Bronchial epithelial cell (primary cell): ENCODE measurements at regions not wholly inside any gene's neighbourhood (a gene's known extent, or its start where the extent isn't known, plus 50 kb on each side); places are given as distances from the start of the nearest gene placed in this dataset.
A peak's percentile ranks its signal among the peaks of the same experiment; 100 is the strongest.

Experiments used
- DNase-seq: peaks from one replicate; pipeline ENCODE4 v3.0.0-alpha.2; 2010; ENCODE audit warnings: low read depth
- FAIRE-seq: peaks from 2 replicates; lab custom pipeline; 2011; peaks lifted over from hg19 to GRCh38; lab: Jason Lieb, UNC
- H3K27me3 ChIP-seq: 2 replicates; pipeline ENCODE4 v1.5.1; 2011; ENCODE audit warnings: low read length; ENCODE audit not compliant: control insufficient read depth, insufficient read depth
- H3K36me3 ChIP-seq: 2 replicates; pipeline ENCODE4 v1.5.1; 2011; ENCODE audit warnings: low read length; ENCODE audit not compliant: control insufficient read depth, insufficient read depth
- H3K4me3 ChIP-seq: 2 replicates; pipeline ENCODE4 v1.5.1; 2011; ENCODE audit warnings: mild to moderate bottlenecking, low read depth, low read length, control low read depth
- CTCF ChIP-seq: IDR thresholded peaks from 2 replicates; pipeline ENCODE4 v1.5.1; 2011; ENCODE audit warnings: mild to moderate bottlenecking, moderate library complexity, low read length, control low read depth, inconsistent platforms; ENCODE audit not compliant: insufficient read depth, severe bottlenecking

GRCh38 chr12:107844312-107844921, 69.9 kb downstream of the ASCL4 start:
- FAIRE-seq (no peak), DNase-seq (no peak)
- TF ChIP-seq CTCF: no peak
- Histone ChIP-seq H3K4me3 (peak overlapping the region; percentile 23), H3K27me3 (peaks cover 18% of the 10 kb centered on the region), H3K36me3 (no peaks in the 10 kb centered on the region)

- H3K36me3 ChIP-seq: no peaks in the 10 kb centered on the region
- no peak for DNase-seq
- no peak overlapping the region for H3K4me3 ChIP-seq
- H3K27me3 ChIP-seq: peaks cover 21% of the 10 kb centered on the region
- no peak for TF ChIP-seq CTCF
- FAIRE-seq: no peak
Observed at GRCh38 chr12:107845226-107845979, 70.9 kb downstream of the ASCL4 start.

GRCh38 chr12:107845980-107846659, 71.6 kb downstream of the ASCL4 start:
- Histone ChIP-seq H3K27me3 (peaks cover 21% of the 10 kb centered on the region), H3K4me3 (no peak overlapping the region), H3K36me3 (no peaks in the 10 kb centered on the region)
- DNase-seq (peak; percentile 65), FAIRE-seq (no peak)
- no peak for TF ChIP-seq CTCF

- no peak for TF ChIP-seq CTCF
- DNase-seq: peak; percentile 23
- peaks cover 22% of the 10 kb centered on the region for H3K27me3 ChIP-seq
- H3K4me3 ChIP-seq: no peak overlapping the region
- no peak for FAIRE-seq
- no peaks in the 10 kb centered on the region for H3K36me3 ChIP-seq
Observed at GRCh38 chr12:107847430-107847829, 72.9 kb downstream of the ASCL4 start.

- Histone ChIP-seq H3K36me3 (no peaks in the 10 kb centered on the region), H3K27me3 (peaks cover 22% of the 10 kb centered on the region), H3K4me3 (no peak overlapping the region)
- FAIRE-seq: no peak
- DNase-seq: peak; percentile 16
- no peak for TF ChIP-seq CTCF
Observed at GRCh38 chr12:107847830-107848229, 73.3 kb downstream of the ASCL4 start.
